ENCODE measurements at regions not wholly inside any gene's neighbourhood (a gene's known extent, or its start where the extent isn't known, plus 50 kb on each side); places are given as distances from the start of the nearest gene placed in this dataset.

DNA sequence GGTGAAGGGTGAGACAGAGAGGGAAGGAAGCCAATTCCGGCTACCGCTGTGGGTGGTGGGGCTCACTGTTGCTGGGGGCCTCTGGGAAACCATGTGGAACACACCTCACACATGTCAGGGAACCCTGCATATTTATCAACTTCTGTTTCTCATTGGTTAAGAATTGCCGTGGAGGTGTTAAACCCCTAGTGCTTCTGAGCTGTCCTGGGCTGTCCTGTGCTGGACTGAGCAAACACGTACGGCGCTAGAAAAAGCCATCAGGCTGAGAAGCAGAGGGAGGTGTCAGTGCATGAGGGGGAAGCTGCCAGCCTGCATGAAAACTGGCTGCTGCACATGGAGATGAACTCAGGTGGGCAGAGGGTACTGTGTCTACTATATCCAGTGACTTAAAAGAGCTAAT, 103.9 kb upstream of the JAG1 start:
- Histone ChIP-seq H3K36me3 (ENCODE audit: control insufficient read depth, insufficient read depth, low read length) (no peaks in the 10 kb centered on the region), H2BK120ac (ENCODE audit: low read depth, low read length) (no peak overlapping the region), H4K91ac (ENCODE audit: insufficient read depth, low read depth, low read length) (no peak overlapping the region), H3K9ac (ENCODE audit: low read depth, low read length) (no peak overlapping the region), H4K8ac (ENCODE audit: low read depth in 2 of 2, low read length in 2 of 2) (no peak overlapping the region), H3K27me3 (ENCODE audit: control insufficient read depth, insufficient read depth, low read length) (peaks cover 2% of the 10 kb centered on the region; the same call in 1 of the 2 replicates), H3K4me2 (ENCODE audit: low read depth, low read length) (no peak overlapping the region), H3K23ac (ENCODE audit: low read depth, low read length) (no peak overlapping the region), H3K9me3 (ENCODE audit: control insufficient read depth, insufficient read depth, low read length) (no peaks in the 10 kb centered on the region), H2AK5ac (ENCODE audit: low read depth, low read length) (no peak overlapping the region), H3K4me1 (ENCODE audit: control insufficient read depth, insufficient read depth, low read length) (no peaks in the 10 kb centered on the region; the same call in 1 of the 2 replicates), H4K20me1 (ENCODE audit: insufficient read depth, low read length) (no peaks in the 10 kb centered on the region), H3K9me1 (ENCODE audit: insufficient read depth, low read length) (no peaks in the 10 kb centered on the region), H2AFZ (replicated peaks; ENCODE audit: low read length, poor library complexity) (no peak overlapping the region), H3K4me3 (ENCODE audit: insufficient read depth, low read depth, low read length) (no peak overlapping the region), H2BK5ac (ENCODE audit: low read depth, low read length, poor library complexity, severe bottlenecking) (no peak overlapping the region), H2BK20ac (ENCODE audit: low read depth, low read length) (no peak overlapping the region), H3K27ac (ENCODE audit: insufficient read depth, low read length) (no peak overlapping the region), H2BK15ac (ENCODE audit: low read depth, low read length) (no peak overlapping the region), H2AK9ac (replicated peaks; ENCODE audit: low read depth, low read length, poor library complexity) (peak overlapping the region; percentile 59), H3K56ac (ENCODE audit: extremely low read depth, insufficient read depth, low read length) (no peak overlapping the region), H4K5ac (ENCODE audit: low read depth, low read length) (no peak overlapping the region), H3K14ac (replicated peaks; ENCODE audit: low read depth, low read length) (no peak overlapping the region), H3K4ac (ENCODE audit: low read depth, low read length) (no peak overlapping the region), H3K79me1 (ENCODE audit: low read depth in 1 of 2, low read length in 2 of 2) (no peaks in the 10 kb centered on the region), H3K18ac (ENCODE audit: low read depth, low read length) (no peak overlapping the region)
- CTCF ChIA-PET = no interaction called here
- TF ChIP-seq, protein P1, sequence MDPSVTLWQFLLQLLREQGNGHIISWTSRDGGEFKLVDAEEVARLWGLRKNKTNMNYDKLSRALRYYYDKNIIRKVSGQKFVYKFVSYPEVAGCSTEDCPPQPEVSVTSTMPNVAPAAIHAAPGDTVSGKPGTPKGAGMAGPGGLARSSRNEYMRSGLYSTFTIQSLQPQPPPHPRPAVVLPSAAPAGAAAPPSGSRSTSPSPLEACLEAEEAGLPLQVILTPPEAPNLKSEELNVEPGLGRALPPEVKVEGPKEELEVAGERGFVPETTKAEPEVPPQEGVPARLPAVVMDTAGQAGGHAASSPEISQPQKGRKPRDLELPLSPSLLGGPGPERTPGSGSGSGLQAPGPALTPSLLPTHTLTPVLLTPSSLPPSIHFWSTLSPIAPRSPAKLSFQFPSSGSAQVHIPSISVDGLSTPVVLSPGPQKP (IDR thresholded peaks at IDR 0.05; ENCODE audit: borderline replicate concordance, low read depth, low read length) = no peak
- TF ChIP-seq CHD1 (IDR thresholded peaks at IDR 0.05; ENCODE audit: low read depth, low read length) (no peak), NFE2L2 (IDR thresholded peaks at IDR 0.05; ENCODE audit: low read depth, low read length) (no peak), MAZ (IDR thresholded peaks at IDR 0.05; ENCODE audit: borderline replicate concordance, low read depth, low read length) (no peak), RFX5 (IDR thresholded peaks at IDR 0.05; ENCODE audit: low read depth, low read length) (no peak), CEBPB (IDR thresholded peaks at IDR 0.05; ENCODE audit: low read depth, low read length) (no peak), FOS (IDR thresholded peaks at IDR 0.05; ENCODE audit: low read depth, low read length) (no peak), BHLHE40 (IDR thresholded peaks at IDR 0.05; ENCODE audit: low read depth, low read length) (no peak), RCOR1 (IDR thresholded peaks at IDR 0.05; ENCODE audit: insufficient replicate concordance, low read length) (no peak), SMC3 (IDR thresholded peaks at IDR 0.05; ENCODE audit: low read depth, low read length) (no peak), POLR2A (IDR thresholded peaks at IDR 0.05; ENCODE audit: low read depth, low read length) (no peak), MAFK (IDR thresholded peaks at IDR 0.05; ENCODE audit: low read depth, low read length) (no peak)
- TF ChIP-seq, protein P2, sequence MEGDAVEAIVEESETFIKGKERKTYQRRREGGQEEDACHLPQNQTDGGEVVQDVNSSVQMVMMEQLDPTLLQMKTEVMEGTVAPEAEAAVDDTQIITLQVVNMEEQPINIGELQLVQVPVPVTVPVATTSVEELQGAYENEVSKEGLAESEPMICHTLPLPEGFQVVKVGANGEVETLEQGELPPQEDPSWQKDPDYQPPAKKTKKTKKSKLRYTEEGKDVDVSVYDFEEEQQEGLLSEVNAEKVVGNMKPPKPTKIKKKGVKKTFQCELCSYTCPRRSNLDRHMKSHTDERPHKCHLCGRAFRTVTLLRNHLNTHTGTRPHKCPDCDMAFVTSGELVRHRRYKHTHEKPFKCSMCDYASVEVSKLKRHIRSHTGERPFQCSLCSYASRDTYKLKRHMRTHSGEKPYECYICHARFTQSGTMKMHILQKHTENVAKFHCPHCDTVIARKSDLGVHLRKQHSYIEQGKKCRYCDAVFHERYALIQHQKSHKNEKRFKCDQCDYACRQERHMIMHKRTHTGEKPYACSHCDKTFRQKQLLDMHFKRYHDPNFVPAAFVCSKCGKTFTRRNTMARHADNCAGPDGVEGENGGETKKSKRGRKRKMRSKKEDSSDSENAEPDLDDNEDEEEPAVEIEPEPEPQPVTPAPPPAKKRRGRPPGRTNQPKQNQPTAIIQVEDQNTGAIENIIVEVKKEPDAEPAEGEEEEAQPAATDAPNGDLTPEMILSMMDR (conservative IDR thresholded peaks at IDR 0.05; ENCODE audit: low read depth, low read length) = no peak
- TF ChIP-seq, protein P3, sequence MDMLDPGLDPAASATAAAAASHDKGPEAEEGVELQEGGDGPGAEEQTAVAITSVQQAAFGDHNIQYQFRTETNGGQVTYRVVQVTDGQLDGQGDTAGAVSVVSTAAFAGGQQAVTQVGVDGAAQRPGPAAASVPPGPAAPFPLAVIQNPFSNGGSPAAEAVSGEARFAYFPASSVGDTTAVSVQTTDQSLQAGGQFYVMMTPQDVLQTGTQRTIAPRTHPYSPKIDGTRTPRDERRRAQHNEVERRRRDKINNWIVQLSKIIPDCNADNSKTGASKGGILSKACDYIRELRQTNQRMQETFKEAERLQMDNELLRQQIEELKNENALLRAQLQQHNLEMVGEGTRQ (IDR thresholded peaks at IDR 0.05; ENCODE audit: low read depth, low read length) = no peak
- in situ Hi-C loops (cut with MboI; ENCODE audit: low sequenced_read_pairs) (no loop called here), dilution Hi-C loops (cut with HindIII; ENCODE audit: low sequenced_read_pairs, unreplicated experiment) (no loop called here), intact Hi-C loops (cut with micrococcal nuclease) (no loop called here)
- 83% methylated on average over 3 of the region's 6 CpGs; no CpG with 5 or more reads in 1 of the 2 experiments for WGBS, 2 experiments (ENCODE audit: extremely low coverage in 2 of 2, insufficient read length in 1 of 2)
- BruUV-seq (replicated peaks) = no TSS peak
- POLR2A ChIA-PET (ENCODE audit: unreplicated experiment) = no interaction called here
- ATAC-seq (ENCODE audit: low read depth) (no peak), DNase-seq (no peak)
